HG02571 (cell line): ENCODE measurements at regions not wholly inside any gene's neighbourhood (a gene's known extent, or its start where the extent isn't known, plus 50 kb on each side); places are given as distances from the start of the nearest gene placed in this dataset.

Source experiments
- ATAC-seq: cut with Tn5 transposase; IDR thresholded peaks from one replicate; pipeline ENCODE4 v1.9.1; 2021; ENCODE audit warnings: mild to moderate bottlenecking, moderate library complexity; ENCODE audit not compliant: unreplicated experiment

DNA sequence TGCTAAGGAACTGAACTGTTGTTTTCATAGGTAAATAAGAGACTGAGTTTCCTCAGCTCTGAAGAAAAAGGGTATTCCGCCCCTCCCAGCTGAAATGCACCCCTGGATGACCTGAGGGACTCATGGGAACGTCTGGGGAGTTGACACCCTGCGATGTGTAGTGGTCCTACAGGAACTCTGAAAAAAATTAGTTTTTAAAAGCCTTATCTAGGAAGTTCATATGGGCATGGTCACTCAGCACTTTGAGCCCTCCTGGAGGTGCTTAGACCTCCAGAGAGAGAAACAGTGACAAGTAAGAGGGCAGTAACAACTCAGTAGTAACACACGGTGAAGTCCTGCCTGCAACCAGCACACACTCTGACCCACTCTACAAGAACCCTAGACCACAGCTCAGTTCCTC, 91.2 kb upstream of the CNOT2 start:
- no peak for ATAC-seq

DNA sequence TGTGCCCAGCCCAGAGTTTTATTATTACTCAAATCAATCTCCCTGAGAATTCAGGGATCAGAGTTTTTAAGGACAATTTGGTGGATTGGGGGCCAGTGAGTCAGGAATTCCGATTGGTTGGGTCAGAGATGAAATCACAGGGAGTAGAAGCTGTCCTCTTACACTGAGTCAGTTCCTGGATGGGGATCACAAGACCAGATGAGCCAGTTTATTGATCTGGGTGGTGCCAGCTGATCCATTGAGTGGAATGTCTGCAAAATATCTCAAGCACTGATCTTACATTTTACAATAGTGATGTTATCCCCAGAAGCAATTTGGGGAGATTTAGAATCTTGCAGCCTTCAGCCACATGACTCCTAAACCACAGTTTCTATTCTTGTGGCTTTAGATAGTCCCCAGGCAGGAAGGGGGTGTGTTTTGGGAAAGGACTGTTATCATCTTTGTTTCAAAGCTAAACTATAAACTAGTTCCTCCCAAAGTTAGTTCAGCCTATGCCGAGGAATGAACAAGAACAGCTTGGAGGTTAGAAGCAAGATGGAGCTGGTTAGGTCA, 89.1 kb upstream of the CNOT2 start:
- no peak for ATAC-seq

DNA sequence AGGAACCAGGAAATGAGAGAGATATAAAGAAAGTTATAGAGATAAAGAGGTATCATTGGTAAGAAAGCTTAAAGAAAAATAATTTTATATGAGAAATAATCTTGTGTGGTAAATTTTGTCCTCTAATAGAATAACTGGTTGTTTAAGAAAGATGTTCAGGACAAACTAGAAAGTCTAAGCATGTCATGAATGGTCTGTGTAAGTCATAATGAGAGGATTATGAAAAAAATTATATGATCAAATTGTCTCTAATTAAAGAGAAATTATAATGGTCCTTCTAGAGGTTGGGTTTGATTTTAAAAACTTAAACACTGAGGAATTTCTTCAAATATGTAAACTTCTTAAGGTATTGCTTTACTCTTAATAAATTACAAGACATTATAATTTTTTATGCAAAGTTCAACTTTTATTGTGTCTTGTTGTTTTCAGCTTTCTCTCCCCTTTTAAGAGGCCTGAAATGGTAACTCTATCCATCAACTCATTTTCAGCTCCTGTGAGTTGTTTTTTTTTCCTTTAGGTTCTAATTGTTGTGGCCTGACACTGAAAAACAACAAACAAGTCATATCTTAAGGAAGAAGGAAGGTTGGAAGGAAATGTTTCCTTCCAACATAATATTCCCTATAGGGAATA, 88.2 kb upstream of the CNOT2 start:
- ATAC-seq = no peak

DNA sequence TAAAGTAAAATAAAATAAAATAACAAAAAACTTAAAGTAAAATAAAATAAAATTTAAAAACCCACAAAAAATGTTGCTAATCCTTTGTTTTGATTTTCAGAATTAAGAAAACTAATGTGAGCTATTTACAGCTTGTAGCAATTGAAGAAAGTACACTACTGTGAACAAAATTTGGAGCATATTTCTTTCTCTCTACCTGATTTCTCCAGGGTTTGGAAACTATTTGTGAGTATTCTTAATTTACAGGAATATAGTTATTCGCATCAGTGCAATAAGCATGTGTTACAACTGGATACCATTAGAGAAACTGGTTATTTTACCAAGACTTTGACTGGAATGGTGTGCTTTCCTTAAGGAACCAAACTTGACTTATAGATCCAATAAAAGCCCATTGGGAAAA, 86.1 kb upstream of the CNOT2 start:
- no peak for ATAC-seq

DNA sequence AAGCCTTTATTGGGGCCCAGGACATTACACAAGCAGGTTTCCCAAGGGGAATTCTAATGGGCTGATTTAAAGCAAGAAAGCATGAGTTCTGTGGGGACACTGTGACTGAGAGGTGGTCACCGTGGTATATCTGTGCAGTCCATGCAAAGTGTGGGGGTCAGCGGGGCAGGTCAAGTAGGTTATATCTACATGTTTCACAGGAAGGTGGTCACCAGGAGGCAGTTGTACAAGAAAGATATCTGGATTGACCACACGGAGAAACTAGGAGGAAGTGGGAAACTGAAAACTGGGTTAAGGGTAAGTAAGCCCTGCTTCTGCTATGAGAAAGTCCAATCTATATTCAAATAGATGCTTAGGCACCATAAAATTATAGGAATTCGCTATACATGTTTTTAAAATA, 77.8 kb upstream of the CNOT2 start:
- ATAC-seq = no peak

DNA sequence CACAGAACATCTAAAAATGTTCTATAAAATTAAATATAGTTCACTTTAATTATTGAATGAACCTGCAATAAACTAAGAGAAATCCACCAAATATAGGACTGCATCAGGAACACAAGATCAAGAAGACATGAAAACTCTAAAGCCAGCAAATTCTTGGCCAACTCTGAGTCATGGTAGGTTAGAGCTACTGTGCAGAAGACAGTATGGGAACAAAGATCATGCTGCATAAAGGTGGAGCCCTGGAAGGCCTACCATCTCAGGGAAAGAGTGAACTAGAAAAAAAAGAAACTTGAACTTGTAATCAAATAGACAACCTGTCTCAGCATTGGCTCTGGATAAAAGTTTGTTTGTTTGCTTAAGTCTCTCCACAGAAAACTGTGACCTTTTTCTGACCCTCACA, 66.9 kb upstream of the CNOT2 start:
- ATAC-seq = no peak

DNA sequence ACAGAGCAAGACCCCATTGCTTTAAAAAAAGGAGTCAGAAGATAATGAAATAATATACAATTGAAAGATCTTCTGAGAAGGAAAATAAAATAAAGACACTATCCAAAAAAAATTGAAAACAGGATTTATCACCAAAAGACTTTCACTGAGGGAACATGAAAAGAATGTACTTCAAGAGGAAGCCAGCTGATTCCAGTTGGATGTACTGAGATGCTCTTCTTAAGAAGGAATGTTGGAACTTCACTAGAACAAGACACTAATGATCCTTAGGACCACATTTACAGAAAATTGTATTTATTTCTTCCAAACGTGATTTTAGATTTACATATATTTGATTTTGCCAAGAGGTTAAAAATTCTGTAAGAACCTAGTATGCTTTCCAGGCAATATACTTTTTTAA, 65.6 kb upstream of the CNOT2 start:
- ATAC-seq = no peak

DNA sequence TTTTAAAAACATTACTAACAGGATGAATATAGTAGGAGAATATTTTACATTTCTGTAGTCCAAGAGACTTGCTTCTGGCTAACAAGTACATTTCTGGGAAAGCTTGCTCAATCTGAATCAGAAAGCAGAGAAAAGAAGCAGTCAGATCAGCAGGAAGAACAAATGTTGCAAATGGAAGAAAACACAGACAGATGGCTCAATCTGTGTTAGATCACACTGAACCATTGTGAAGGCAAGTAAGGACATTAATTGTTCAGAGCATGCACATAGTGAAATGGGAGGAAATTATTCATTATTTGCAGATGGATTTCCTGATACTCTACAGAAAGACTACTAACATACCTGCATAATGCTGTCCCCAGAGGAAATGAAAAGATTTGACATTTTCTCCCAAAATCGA, 65.2 kb upstream of the CNOT2 start:
- no peak for ATAC-seq

DNA sequence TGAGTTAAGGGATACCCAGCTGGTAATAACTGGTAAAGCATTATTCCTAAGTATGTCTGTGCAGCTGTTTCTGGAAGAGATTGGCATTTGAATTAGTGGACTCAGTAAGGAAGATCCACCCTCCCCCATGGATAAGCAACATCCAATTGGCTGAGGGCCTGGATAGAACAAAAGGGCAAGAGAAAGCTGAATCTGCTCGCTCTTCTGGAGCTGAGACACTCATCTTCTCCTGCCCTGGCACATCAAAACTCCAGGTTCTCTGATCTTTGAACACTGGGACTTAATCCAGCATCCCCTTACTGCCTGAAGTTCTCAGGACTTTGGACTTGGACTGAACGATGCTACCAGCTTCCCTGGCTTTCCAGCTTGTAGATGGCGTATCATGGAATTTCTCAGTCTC, 63.1 kb upstream of the CNOT2 start:
- ATAC-seq = no peak

DNA sequence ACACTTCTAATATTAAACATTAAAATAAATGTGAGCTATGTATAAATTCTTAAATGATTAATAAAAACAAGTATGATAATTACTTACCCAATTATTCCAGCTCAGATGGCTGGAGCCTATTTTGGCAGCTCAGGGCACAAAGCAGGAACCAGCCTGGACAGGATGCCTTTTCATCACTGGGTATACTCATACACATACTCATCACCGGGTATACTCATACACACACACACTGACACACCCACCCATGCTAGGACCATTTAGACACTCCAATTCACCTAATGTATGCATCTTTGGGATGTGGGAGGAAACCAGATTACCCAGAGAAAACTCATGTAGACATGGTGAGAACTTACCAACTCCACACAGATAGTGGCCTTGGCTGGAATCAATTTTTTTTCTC, 57.9 kb upstream of the CNOT2 start:
- no peak for ATAC-seq

DNA sequence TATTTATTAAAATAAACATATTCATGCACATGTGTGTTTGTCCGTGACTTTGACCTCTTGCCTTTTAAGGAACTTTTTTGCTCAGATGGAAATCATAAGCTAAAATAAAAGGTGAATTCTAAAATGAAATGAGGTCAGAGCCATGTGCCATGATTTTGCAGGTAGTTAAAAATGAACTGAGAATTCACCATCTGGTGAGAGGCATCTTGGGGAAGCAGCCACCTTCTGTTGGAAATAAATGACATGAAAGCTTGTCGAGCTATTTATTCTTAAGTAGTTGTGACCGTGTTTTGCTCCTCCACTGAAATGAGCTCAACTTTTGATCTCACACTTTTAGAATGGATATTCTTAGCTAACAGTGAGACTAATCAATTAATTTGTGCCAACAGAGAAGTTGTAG, 56.8 kb upstream of the CNOT2 start:
- no peak for ATAC-seq

DNA sequence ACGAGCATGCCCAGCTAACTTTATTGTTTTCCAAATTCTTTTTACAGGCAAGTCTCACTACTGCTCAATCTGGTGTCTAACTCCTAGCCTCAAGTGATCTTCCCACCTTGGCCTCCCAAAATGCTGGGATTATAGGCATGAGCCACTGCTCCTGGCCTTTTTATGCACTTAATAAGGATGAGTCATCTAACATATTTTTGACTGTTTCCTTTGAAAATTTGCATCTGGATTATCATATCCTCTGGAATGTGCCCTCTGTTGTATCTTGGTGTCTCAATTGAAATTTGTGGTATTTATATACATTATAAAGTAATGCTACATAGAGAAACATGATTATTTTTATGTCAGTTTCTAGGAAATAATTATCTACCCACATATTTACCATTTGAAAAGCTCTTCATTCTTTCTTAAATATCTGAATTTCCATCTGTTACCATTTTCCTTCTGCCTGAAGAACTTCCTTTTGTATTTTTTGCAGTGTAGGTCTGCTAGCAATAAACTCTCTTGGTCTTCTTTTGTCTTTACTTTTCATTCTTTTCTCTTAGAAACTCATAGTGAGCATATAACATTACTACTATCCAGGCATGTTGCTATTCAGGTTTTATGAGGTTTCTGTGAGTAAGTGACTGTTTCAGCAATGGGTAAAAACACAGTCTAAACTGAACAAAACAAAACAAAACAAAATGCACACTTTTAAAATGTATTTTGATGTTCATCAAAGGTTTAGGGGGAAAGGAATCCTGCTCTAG, 52.8 kb upstream of the CNOT2 start:
- no peak for ATAC-seq
